ENCODE measurements at regions not wholly inside any gene's neighbourhood (a gene's known extent, or its start where the extent isn't known, plus 50 kb on each side); places are given as distances from the start of the nearest gene placed in this dataset.

- Mint-ChIP-seq H3K4me1 (no peaks in the 10 kb centered on the region), H3K4me3 (no peak overlapping the region), H3K36me3 (no peaks in the 10 kb centered on the region), H3K27me3 (peaks cover 0 to 3% of the 10 kb centered on the region in 2 donors), H3K9me3 (peaks cover 3 to 20% (median 12%) of the 10 kb centered on the region in 5 donors), H3K27ac (no peak overlapping the region)
- Histone ChIP-seq H3K27ac (ENCODE audit: low read depth, low read length) (no peak overlapping the region), H3K27me3 (ENCODE audit: insufficient read depth, low read length, poor library complexity, severe bottlenecking) (no peaks in the 10 kb centered on the region), H3K4me3 (ENCODE audit: low read length) (no peak overlapping the region), H3K36me3 (ENCODE audit: insufficient read depth, low read length) (no peaks in the 10 kb centered on the region), H3K4me1 (ENCODE audit: insufficient read depth, low read length) (no peaks in the 10 kb centered on the region), H3K9me3 (ENCODE audit: low read length) (no peaks in the 10 kb centered on the region)
- CTCF ChIA-PET: no interaction called here
- DNase-seq: no peak
- POLR2A ChIA-PET: no interaction called here
These were observed 89.4 kb upstream of the CNTLN start for GRCh38 chr9:17045381-17045940.

GRCh38 chr9:17031546-17031945 lies 103.3 kb upstream of the CNTLN start:
- Mint-ChIP-seq H3K27me3 (no peaks in the 10 kb centered on the region), H3K27ac (no peak overlapping the region), H3K36me3 (no peaks in the 10 kb centered on the region), H3K4me3 (no peak overlapping the region), H3K4me1 (no peaks in the 10 kb centered on the region), H3K9me3 (peaks cover 0 to 18% (median 8%) of the 10 kb centered on the region in 5 donors)
- CTCF ChIA-PET: no interaction called here
- DNase-seq: no peak
- Histone ChIP-seq H3K4me3 (ENCODE audit: low read length) (no peak overlapping the region), H3K9me3 (ENCODE audit: low read length) (no peaks in the 10 kb centered on the region), H3K27ac (ENCODE audit: low read depth, low read length) (no peak overlapping the region), H3K36me3 (ENCODE audit: insufficient read depth, low read length) (no peaks in the 10 kb centered on the region), H3K27me3 (ENCODE audit: insufficient read depth, low read length, poor library complexity, severe bottlenecking) (no peaks in the 10 kb centered on the region), H3K4me1 (ENCODE audit: insufficient read depth, low read length) (no peaks in the 10 kb centered on the region)
- POLR2A ChIA-PET: no interaction called here

- DNase-seq: no peak
- no peak overlapping the region for H3K27ac Mint-ChIP-seq
- Histone ChIP-seq H3K27me3 (ENCODE audit: insufficient read depth, low read length, poor library complexity, severe bottlenecking) (no peaks in the 10 kb centered on the region), H3K4me1 (ENCODE audit: insufficient read depth, low read length) (no peaks in the 10 kb centered on the region), H3K9me3 (ENCODE audit: low read length) (no peaks in the 10 kb centered on the region), H3K4me3 (ENCODE audit: low read length) (no peak overlapping the region), H3K36me3 (ENCODE audit: insufficient read depth, low read length) (no peaks in the 10 kb centered on the region), H3K27ac (ENCODE audit: low read depth, low read length) (no peak overlapping the region)
- POLR2A ChIA-PET: no interaction called here
- no peak overlapping the region for H3K4me3 Mint-ChIP-seq
- H3K27me3 Mint-ChIP-seq: no peaks in the 10 kb centered on the region
- CTCF ChIA-PET: no interaction called here
- H3K9me3 Mint-ChIP-seq: peaks cover 5 to 27% (median 17%) of the 10 kb centered on the region in 5 donors
- no peaks in the 10 kb centered on the region for H3K4me1 Mint-ChIP-seq
- no peaks in the 10 kb centered on the region for H3K36me3 Mint-ChIP-seq
These were observed 109.6 kb upstream of the CNTLN start for GRCh38 chr9:17025281-17025680.

- POLR2A ChIA-PET: no interaction called here
- H3K9me3 Mint-ChIP-seq: peaks cover 5 to 27% (median 19%) of the 10 kb centered on the region in 5 donors
- H3K27me3 Mint-ChIP-seq: no peaks in the 10 kb centered on the region
These were observed 110.7 kb upstream of the CNTLN start for GRCh38 chr9:17024129-17024528.

GRCh38 chr9:17021387-17021970 lies 113.4 kb upstream of the CNTLN start:
- Mint-ChIP-seq H3K27me3 (no peaks in the 10 kb centered on the region), H3K4me1 (no peaks in the 10 kb centered on the region), H3K9me3 (peaks cover 5 to 23% (median 22%) of the 10 kb centered on the region in 5 donors), H3K4me3 (no peak overlapping the region), H3K36me3 (no peaks in the 10 kb centered on the region), H3K27ac (no peak overlapping the region)
- DNase-seq: no peak
- POLR2A ChIA-PET: no interaction called here
- no peaks in the 10 kb centered on the region for H3K4me1 ChIP-seq (ENCODE audit: insufficient read depth, low read length)
- no peaks in the 10 kb centered on the region for H3K9me3 ChIP-seq (ENCODE audit: low read length)
- no peak overlapping the region for H3K27ac ChIP-seq (ENCODE audit: low read depth, low read length)
- H3K27me3 ChIP-seq (ENCODE audit: insufficient read depth, low read length, poor library complexity, severe bottlenecking): no peaks in the 10 kb centered on the region
- H3K36me3 ChIP-seq (ENCODE audit: insufficient read depth, low read length): no peaks in the 10 kb centered on the region
- no peak overlapping the region for H3K4me3 ChIP-seq (ENCODE audit: low read length)
- CTCF ChIA-PET: no interaction called here

More at GRCh38 chr9:17024129-17024528, 110.7 kb upstream of the CNTLN start:
- no peaks in the 10 kb centered on the region for H3K4me1 ChIP-seq (ENCODE audit: insufficient read depth, low read length)
- H3K4me3 Mint-ChIP-seq: no peak overlapping the region
- H3K9me3 ChIP-seq (ENCODE audit: low read length): no peaks in the 10 kb centered on the region
- H3K27ac ChIP-seq (ENCODE audit: low read depth, low read length): no peak overlapping the region
- CTCF ChIA-PET: no interaction called here
- H3K4me1 Mint-ChIP-seq: no peaks in the 10 kb centered on the region
- no peaks in the 10 kb centered on the region for H3K36me3 Mint-ChIP-seq
- no peak overlapping the region for H3K4me3 ChIP-seq (ENCODE audit: low read length)
- no peaks in the 10 kb centered on the region for H3K36me3 ChIP-seq (ENCODE audit: insufficient read depth, low read length)
- DNase-seq: no peak
- H3K27me3 ChIP-seq (ENCODE audit: insufficient read depth, low read length, poor library complexity, severe bottlenecking): no peaks in the 10 kb centered on the region
- no peak overlapping the region for H3K27ac Mint-ChIP-seq

GRCh38 chr9:17019398-17019797 lies 115.4 kb upstream of the CNTLN start:
- Mint-ChIP-seq H3K4me3 (no peak overlapping the region), H3K36me3 (no peaks in the 10 kb centered on the region), H3K27ac (no peak overlapping the region), H3K4me1 (no peaks in the 10 kb centered on the region), H3K27me3 (no peaks in the 10 kb centered on the region), H3K9me3 (peaks cover 3 to 30% (median 15%) of the 10 kb centered on the region in 5 donors)
- H3K4me1 ChIP-seq (ENCODE audit: insufficient read depth, low read length): no peaks in the 10 kb centered on the region
- ChIA-PET CTCF (no interaction called here), POLR2A (no interaction called here)
- H3K4me3 ChIP-seq (ENCODE audit: low read length): no peak overlapping the region
- DNase-seq: no peak
- H3K36me3 ChIP-seq (ENCODE audit: insufficient read depth, low read length): no peaks in the 10 kb centered on the region
- H3K9me3 ChIP-seq (ENCODE audit: low read length): no peaks in the 10 kb centered on the region
- no peaks in the 10 kb centered on the region for H3K27me3 ChIP-seq (ENCODE audit: insufficient read depth, low read length, poor library complexity, severe bottlenecking)
- no peak overlapping the region for H3K27ac ChIP-seq (ENCODE audit: low read depth, low read length)

- Histone ChIP-seq H3K36me3 (ENCODE audit: insufficient read depth, low read length) (no peaks in the 10 kb centered on the region), H3K27me3 (ENCODE audit: insufficient read depth, low read length, poor library complexity, severe bottlenecking) (no peaks in the 10 kb centered on the region), H3K27ac (ENCODE audit: low read depth, low read length) (no peak overlapping the region), H3K4me3 (ENCODE audit: low read length) (no peak overlapping the region), H3K4me1 (ENCODE audit: insufficient read depth, low read length) (no peaks in the 10 kb centered on the region), H3K9me3 (ENCODE audit: low read length) (no peaks in the 10 kb centered on the region)
- Mint-ChIP-seq H3K36me3 (no peaks in the 10 kb centered on the region), H3K27ac (no peak overlapping the region), H3K9me3 (peaks cover 2 to 24% (median 8%) of the 10 kb centered on the region in 5 donors), H3K27me3 (no peaks in the 10 kb centered on the region), H3K4me3 (no peak overlapping the region), H3K4me1 (no peaks in the 10 kb centered on the region)
- CTCF ChIA-PET: interaction anchor here (1.3 kb wide), 1 partner anchor 24 kb away, joined by 7 read pairs; no protein-coding TSS in a partner anchor
- no peak for DNase-seq
- POLR2A ChIA-PET: no interaction called here
These were observed 116.2 kb upstream of the CNTLN start for GRCh38 chr9:17018540-17019196.

- Mint-ChIP-seq H3K36me3 (no peaks in the 10 kb centered on the region), H3K27ac (no peak overlapping the region), H3K9me3 (peaks cover 2 to 28% (median 8%) of the 10 kb centered on the region in 5 donors), H3K27me3 (no peaks in the 10 kb centered on the region), H3K4me3 (no peak overlapping the region), H3K4me1 (no peaks in the 10 kb centered on the region)
- Histone ChIP-seq H3K27me3 (ENCODE audit: insufficient read depth, low read length, poor library complexity, severe bottlenecking) (no peaks in the 10 kb centered on the region), H3K27ac (ENCODE audit: low read depth, low read length) (no peak overlapping the region), H3K4me3 (ENCODE audit: low read length) (no peak overlapping the region), H3K4me1 (ENCODE audit: insufficient read depth, low read length) (no peaks in the 10 kb centered on the region), H3K36me3 (ENCODE audit: insufficient read depth, low read length) (no peaks in the 10 kb centered on the region), H3K9me3 (ENCODE audit: low read length) (no peaks in the 10 kb centered on the region)
- DNase-seq: no peak
- CTCF ChIA-PET: interaction anchor here (1.3 kb wide), 1 partner anchor 25 kb away, joined by 7 read pairs; no protein-coding TSS in a partner anchor
- POLR2A ChIA-PET: no interaction called here
These were observed 116.8 kb upstream of the CNTLN start for GRCh38 chr9:17017931-17018491.
